ENCODE measurements at regions not wholly inside any gene's neighbourhood (a gene's known extent, or its start where the extent isn't known, plus 50 kb on each side); places are given as distances from the start of the nearest gene placed in this dataset.
"Not testable (repeated sequence)": the region's sequence is repeated elsewhere in the genome, so short reads cannot be mapped to it uniquely, and the experiment has no call there.

- DNase-seq (ENCODE audit: low read depth in 3 of 3), result no peak
These were observed 359.1 kb upstream of the SPRED2 start for GRCh38 chr2:65791404-65791975.

- no peak for DNase-seq (ENCODE audit: low read depth in 3 of 3)
These were observed 358.2 kb upstream of the SPRED2 start for GRCh38 chr2:65790676-65790935.

GRCh38 chr2:65789923-65790675 lies 357.7 kb upstream of the SPRED2 start:
- DNase-seq (ENCODE audit: low read depth in 3 of 3), result no peak

- DNase-seq (ENCODE audit: low read depth in 3 of 3), result no peak
These were observed 356.2 kb upstream of the SPRED2 start for GRCh38 chr2:65788556-65788955.

- DNase-seq (ENCODE audit: low read depth in 3 of 3), result no peak
These were observed 354.4 kb upstream of the SPRED2 start for GRCh38 chr2:65786765-65787164.

GRCh38 chr2:65786007-65786717 lies 353.8 kb upstream of the SPRED2 start:
- no peak for DNase-seq (ENCODE audit: low read depth in 3 of 3)

- DNase-seq (ENCODE audit: low read depth in 3 of 3), result no peak
These were observed 350.7 kb upstream of the SPRED2 start for GRCh38 chr2:65782996-65783650.

- DNase-seq (ENCODE audit: low read depth in 3 of 3), result no peak
These were observed 349.8 kb upstream of the SPRED2 start for GRCh38 chr2:65782186-65782585.

GRCh38 chr2:65781756-65782155 lies 349.4 kb upstream of the SPRED2 start:
- no peak for DNase-seq (ENCODE audit: low read depth in 3 of 3)

- DNase-seq (ENCODE audit: low read depth in 3 of 3), result no peak
These were observed 346.6 kb upstream of the SPRED2 start for GRCh38 chr2:65779021-65779420.

- DNase-seq (ENCODE audit: low read depth in 3 of 3), result no peak
These were observed 345.7 kb upstream of the SPRED2 start for GRCh38 chr2:65778137-65778536.

GRCh38 chr2:65775839-65776238 lies 343.4 kb upstream of the SPRED2 start:
- no peak for DNase-seq (ENCODE audit: low read depth in 3 of 3)

GRCh38 chr2:65767946-65768345 lies 335.5 kb upstream of the SPRED2 start:
- DNase-seq (ENCODE audit: low read depth in 3 of 3), result no peak

GRCh38 chr2:65766768-65767267 lies 334.4 kb upstream of the SPRED2 start:
- DNase-seq (ENCODE audit: low read depth in 3 of 3), result no peak

GRCh38 chr2:65765376-65765775 lies 333.0 kb upstream of the SPRED2 start:
- no peak for DNase-seq (ENCODE audit: low read depth in 3 of 3)

- no peak for DNase-seq (ENCODE audit: low read depth in 3 of 3)
These were observed 329.7 kb upstream of the SPRED2 start for GRCh38 chr2:65762068-65762467.

GRCh38 chr2:65754219-65754618 lies 321.8 kb upstream of the SPRED2 start:
- no peak for DNase-seq (ENCODE audit: low read depth in 3 of 3)

- no peak for DNase-seq (ENCODE audit: low read depth in 3 of 3)
These were observed 319.0 kb upstream of the SPRED2 start for GRCh38 chr2:65751408-65751807.

- DNase-seq (ENCODE audit: low read depth in 3 of 3), result no peak
These were observed 317.1 kb upstream of the SPRED2 start for GRCh38 chr2:65749545-65749944.

- DNase-seq (ENCODE audit: low read depth in 3 of 3), result not testable (repeated sequence)
These were observed 315.5 kb upstream of the SPRED2 start for GRCh38 chr2:65747875-65748274.

GRCh38 chr2:65746931-65747675 lies 314.7 kb upstream of the SPRED2 start:
- DNase-seq (ENCODE audit: low read depth in 3 of 3), result no peak
